Hepatocyte (in vitro differentiated cells): ENCODE measurements at regions not wholly inside any gene's neighbourhood (a gene's known extent, or its start where the extent isn't known, plus 50 kb on each side); places are given as distances from the start of the nearest gene placed in this dataset.

Experiments used
- DNase-seq: peaks from one replicate; pipeline ENCODE4 v3.0.0-alpha.2; 2016; ENCODE audit warnings: low spot score
- H2AFZ ChIP-seq: fragments of 200-600 bp; sonication (generic); 2 replicates; pipeline ENCODE4 v1.6.0; 2016; ENCODE audit warnings: antibody characterized with exemption, mild to moderate bottlenecking
- H3K27ac ChIP-seq: fragments of 200-600 bp; sonication (generic); 2 replicates; pipeline ENCODE4 v1.5.1; 2016; ENCODE audit warnings: mild to moderate bottlenecking
- H3K27me3 ChIP-seq: fragments of 200-600 bp; sonication (generic); 2 replicates; pipeline ENCODE4 v1.6.1; 2016
- H3K36me3 ChIP-seq: fragments of 200-600 bp; sonication (generic); replicated peaks from 2 replicates; pipeline ENCODE4 v1.5.1; 2016; ENCODE audit warnings: low read depth; ENCODE audit not compliant: insufficient read depth
- H3K4me1 ChIP-seq: fragments of 200-600 bp; sonication (generic); 2 replicates; pipeline ENCODE4 v1.5.1; 2016; ENCODE audit warnings: mild to moderate bottlenecking, moderate library complexity; ENCODE audit not compliant: insufficient read depth
- H3K4me2 ChIP-seq: fragments of 200-600 bp; sonication (generic); 2 replicates; pipeline ENCODE4 v1.6.0; 2016
- H3K4me3 ChIP-seq: fragments of 200-600 bp; sonication (generic); 2 replicates; pipeline ENCODE4 v1.5.1; 2016; ENCODE audit warnings: mild to moderate bottlenecking
- H3K79me2 ChIP-seq: fragments of 200-600 bp; sonication (generic); 2 replicates; pipeline ENCODE4 v1.6.0; 2017; ENCODE audit warnings: mild to moderate bottlenecking
- H3K9me2 ChIP-seq: fragments of 200-600 bp; sonication (generic); replicated peaks from 2 replicates; pipeline ENCODE4 v1.6.0; 2017; ENCODE audit warnings: mild to moderate bottlenecking; ENCODE audit not compliant: insufficient read depth
- H3K9me3 ChIP-seq: fragments of 200-600 bp; sonication (generic); 2 replicates; pipeline ENCODE4 v1.5.1; 2016; ENCODE audit warnings: low read depth, mild to moderate bottlenecking
- H4K20me1 ChIP-seq: fragments of 200-600 bp; sonication (generic); 2 replicates; pipeline ENCODE4 v1.6.0; 2016; ENCODE audit warnings: mild to moderate bottlenecking; ENCODE audit not compliant: insufficient read depth, poor library complexity, severe bottlenecking
- EZH2 ChIP-seq: fragments of 200-600 bp; sonication (generic); IDR thresholded peaks from 2 replicates; pipeline ENCODE4 v1.6.1; 2016; ENCODE audit warnings: antibody characterized with exemption, mild to moderate bottlenecking, borderline replicate concordance
- EZH2phosphoT487 ChIP-seq: fragments of 200-600 bp; sonication (generic); IDR thresholded peaks from one replicate; pipeline ENCODE4 v1.6.1; 2018; ENCODE audit warnings: antibody characterized with exemption, mild to moderate bottlenecking, low read depth, moderate library complexity; ENCODE audit not compliant: unreplicated experiment, severe bottlenecking
- WGBS: methylation state at CpG from one replicate; pipeline ENCODE4 v1.1.6; 2016; ENCODE audit warnings: low lambda C conversion rate; ENCODE audit errors: missing lambda C conversion rate; 5-methylcytosine and 5-hydroxymethylcytosine counted together
- TF ChIP-seq, protein P1 (sequence below): fragments of 200-600 bp; sonication (generic); IDR thresholded peaks from 2 replicates; pipeline ENCODE4 v1.5.1; 2016; ENCODE audit warnings: antibody characterized with exemption, mild to moderate bottlenecking; ENCODE audit not compliant: poor library complexity

DNA sequence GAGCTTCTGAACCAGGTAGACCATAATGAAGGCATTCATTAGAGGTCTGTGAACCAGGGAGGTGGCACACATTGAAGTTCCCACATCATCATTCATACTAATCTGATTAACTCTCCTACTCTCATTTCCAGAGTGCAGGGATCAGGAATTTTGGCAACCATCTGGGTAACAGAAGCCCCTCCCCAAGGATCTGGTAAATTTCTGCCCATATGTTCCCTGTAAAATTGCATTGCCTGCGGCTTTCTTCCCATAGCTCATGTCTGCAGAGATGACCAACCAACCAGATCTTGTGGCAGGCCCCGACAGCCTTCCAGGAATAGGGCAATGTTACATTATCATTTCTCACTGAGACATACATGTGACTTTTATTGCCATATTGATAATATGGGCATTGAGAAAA lies 111.4 kb upstream of the CHL1 start:
- H4K20me1 ChIP-seq, result no peaks in the 10 kb centered on the region
- no peaks in the 10 kb centered on the region for H3K79me2 ChIP-seq
- no peaks in the 10 kb centered on the region for H3K9me2 ChIP-seq
- H3K4me3 ChIP-seq, result no peak overlapping the region
- TF ChIP-seq, protein P1, sequence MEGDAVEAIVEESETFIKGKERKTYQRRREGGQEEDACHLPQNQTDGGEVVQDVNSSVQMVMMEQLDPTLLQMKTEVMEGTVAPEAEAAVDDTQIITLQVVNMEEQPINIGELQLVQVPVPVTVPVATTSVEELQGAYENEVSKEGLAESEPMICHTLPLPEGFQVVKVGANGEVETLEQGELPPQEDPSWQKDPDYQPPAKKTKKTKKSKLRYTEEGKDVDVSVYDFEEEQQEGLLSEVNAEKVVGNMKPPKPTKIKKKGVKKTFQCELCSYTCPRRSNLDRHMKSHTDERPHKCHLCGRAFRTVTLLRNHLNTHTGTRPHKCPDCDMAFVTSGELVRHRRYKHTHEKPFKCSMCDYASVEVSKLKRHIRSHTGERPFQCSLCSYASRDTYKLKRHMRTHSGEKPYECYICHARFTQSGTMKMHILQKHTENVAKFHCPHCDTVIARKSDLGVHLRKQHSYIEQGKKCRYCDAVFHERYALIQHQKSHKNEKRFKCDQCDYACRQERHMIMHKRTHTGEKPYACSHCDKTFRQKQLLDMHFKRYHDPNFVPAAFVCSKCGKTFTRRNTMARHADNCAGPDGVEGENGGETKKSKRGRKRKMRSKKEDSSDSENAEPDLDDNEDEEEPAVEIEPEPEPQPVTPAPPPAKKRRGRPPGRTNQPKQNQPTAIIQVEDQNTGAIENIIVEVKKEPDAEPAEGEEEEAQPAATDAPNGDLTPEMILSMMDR, result no peak
- TF ChIP-seq EZH2 (no peak), EZH2phosphoT487 (no peak)
- 67% methylated on average over 2 of the region's 2 CpGs for WGBS
- H3K27ac ChIP-seq, result no peak overlapping the region
- no peaks in the 10 kb centered on the region for H3K9me3 ChIP-seq
- H3K27me3 ChIP-seq, result no peaks in the 10 kb centered on the region
- H3K4me2 ChIP-seq, result no peak overlapping the region
- H2AFZ ChIP-seq, result no peak overlapping the region
- DNase-seq, result no peak
- no peaks in the 10 kb centered on the region for H3K4me1 ChIP-seq
- no peaks in the 10 kb centered on the region for H3K36me3 ChIP-seq

- H3K27me3 ChIP-seq, result no peaks in the 10 kb centered on the region
- no peaks in the 10 kb centered on the region for H3K4me1 ChIP-seq
- no peaks in the 10 kb centered on the region for H3K9me3 ChIP-seq
- H3K4me2 ChIP-seq, result no peak overlapping the region
- 85% methylated on average over 1 of the region's 1 CpG for WGBS
- no peak overlapping the region for H3K27ac ChIP-seq
- H3K36me3 ChIP-seq, result no peaks in the 10 kb centered on the region
- H2AFZ ChIP-seq, result no peak overlapping the region
- no peak overlapping the region for H3K4me3 ChIP-seq
- H3K79me2 ChIP-seq, result no peaks in the 10 kb centered on the region
- no peak for DNase-seq
- TF ChIP-seq, protein P1, result no peak
- TF ChIP-seq EZH2phosphoT487 (no peak), EZH2 (no peak)
- no peaks in the 10 kb centered on the region for H4K20me1 ChIP-seq
- no peaks in the 10 kb centered on the region for H3K9me2 ChIP-seq
These were observed 108.3 kb upstream of the CHL1 start for GRCh38 chr3:88267-88666.

DNA sequence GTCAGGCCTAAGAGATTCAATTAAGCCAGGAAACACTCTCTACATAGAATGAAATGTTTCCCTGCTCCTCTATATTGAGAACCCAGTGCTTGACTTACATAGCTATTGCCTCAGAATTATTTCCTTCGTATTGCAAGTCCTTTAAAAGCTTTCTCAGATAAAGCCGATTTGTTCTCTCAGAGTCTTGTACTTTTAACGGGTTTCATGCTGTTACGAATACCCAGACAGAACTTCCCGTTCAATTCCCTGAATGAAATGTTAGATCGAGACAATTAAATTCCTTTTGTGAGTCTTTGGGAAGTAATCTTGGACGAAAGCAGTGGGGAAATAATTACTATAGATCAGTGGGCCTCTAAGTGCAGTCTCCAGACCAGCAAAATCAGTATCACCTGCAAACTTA lies 102.8 kb upstream of the CHL1 start:
- WGBS, result 84% methylated on average over 7 of the region's 7 CpGs
- H3K4me1 ChIP-seq, result no peaks in the 10 kb centered on the region

More for the DNA sequence above, 102.8 kb upstream of the CHL1 start:
- H3K27ac ChIP-seq, result no peak overlapping the region
- TF ChIP-seq EZH2phosphoT487, result no peak
- no peak for TF ChIP-seq EZH2
- TF ChIP-seq, protein P1, result no peak
- no peak overlapping the region for H2AFZ ChIP-seq
- H3K4me2 ChIP-seq, result no peak overlapping the region
- no peak overlapping the region for H3K4me3 ChIP-seq
- no peaks in the 10 kb centered on the region for H3K79me2 ChIP-seq
- no peaks in the 10 kb centered on the region for H3K9me3 ChIP-seq
- no peaks in the 10 kb centered on the region for H4K20me1 ChIP-seq
- DNase-seq, result no peak
- no peaks in the 10 kb centered on the region for H3K27me3 ChIP-seq
- H3K9me2 ChIP-seq, result no peaks in the 10 kb centered on the region
- H3K36me3 ChIP-seq, result no peaks in the 10 kb centered on the region
